Fibroblast of skin of left biceps (primary cell): ENCODE measurements at regions not wholly inside any gene's neighbourhood (a gene's known extent, or its start where the extent isn't known, plus 50 kb on each side); places are given as distances from the start of the nearest gene placed in this dataset.

Experiments used
- DNase-seq, 2 experiments: peaks; one replicate each; pipeline ENCODE4 v3.0.0-alpha.2; 2013; ENCODE audit warnings: low read depth in 2 of 2

- DNase-seq = no peak
These were observed 63.7 kb downstream of the SPCS3 start for GRCh38 chr4:176383273-176384077.

- no peak for DNase-seq
These were observed 65.8 kb downstream of the SPCS3 start for GRCh38 chr4:176385601-176386000.

- peak; percentile 27 to 29 for DNase-seq
These were observed 67.8 kb downstream of the SPCS3 start for GRCh38 chr4:176387571-176387970.

- DNase-seq = no peak
These were observed 73.7 kb downstream of the SPCS3 start for GRCh38 chr4:176393306-176394013.

GRCh38 chr4:176400816-176401461 lies 81.2 kb downstream of the SPCS3 start:
- DNase-seq = peak; percentile 51

- DNase-seq = no peak
These were observed 84.9 kb downstream of the SPCS3 start for GRCh38 chr4:176404621-176405020.

- DNase-seq = no peak
These were observed 86.5 kb downstream of the SPCS3 start for GRCh38 chr4:176406297-176406696.

GRCh38 chr4:176406736-176407135 lies 87.0 kb downstream of the SPCS3 start:
- no peak for DNase-seq

- DNase-seq = no peak
These were observed 89.9 kb downstream of the SPCS3 start for GRCh38 chr4:176409627-176410026.

- DNase-seq = no peak
These were observed 93.4 kb downstream of the SPCS3 start for GRCh38 chr4:176413171-176413570.

- DNase-seq = peak; percentile 84
These were observed 102.2 kb downstream of the SPCS3 start for GRCh38 chr4:176422001-176422400.

- no peak for DNase-seq
These were observed 102.7 kb downstream of the SPCS3 start for GRCh38 chr4:176422511-176422910.

- peak in 1 of 2 experiments; percentile 38 for DNase-seq
These were observed 105.3 kb downstream of the SPCS3 start for GRCh38 chr4:176425035-176425434.

- no peak for DNase-seq
These were observed 113.2 kb downstream of the SPCS3 start for GRCh38 chr4:176432811-176433540.

GRCh38 chr4:176433983-176434382 lies 114.2 kb downstream of the SPCS3 start:
- peak in 1 of 2 experiments; percentile 21 for DNase-seq

GRCh38 chr4:176435901-176436292 lies 116.1 kb downstream of the SPCS3 start:
- DNase-seq = peak; percentile 62 to 67

GRCh38 chr4:176436293-176436973 lies 116.7 kb downstream of the SPCS3 start:
- DNase-seq = peak; percentile 36 to 39

- no peak for DNase-seq
These were observed 118.0 kb downstream of the SPCS3 start for GRCh38 chr4:176437756-176438155.

- peak; percentile 67 to 74 for DNase-seq
These were observed 118.6 kb downstream of the SPCS3 start for GRCh38 chr4:176438401-176438800.

- no peak for DNase-seq
These were observed 119.8 kb downstream of the SPCS3 start for GRCh38 chr4:176439611-176440010.

GRCh38 chr4:176440698-176441097 lies 120.9 kb downstream of the SPCS3 start:
- DNase-seq = no peak
